ENCODE measurements at regions not wholly inside any gene's neighbourhood (a gene's known extent, or its start where the extent isn't known, plus 50 kb on each side); places are given as distances from the start of the nearest gene placed in this dataset.

- H3K27me3 ChIP-seq, result no peaks in the 10 kb centered on the region
- H3K4me1 ChIP-seq, result no peaks in the 10 kb centered on the region
- intact Hi-C loops (cut with DNase I; ENCODE audit: low total_unique reads), result no loop called here
- no peak overlapping the region for H3K27ac ChIP-seq
- DNase-seq, result no peak
- H3K36me3 ChIP-seq (ENCODE audit: low read depth, missing control alignments), result no peaks in the 10 kb centered on the region
- TF ChIP-seq, protein P1, sequence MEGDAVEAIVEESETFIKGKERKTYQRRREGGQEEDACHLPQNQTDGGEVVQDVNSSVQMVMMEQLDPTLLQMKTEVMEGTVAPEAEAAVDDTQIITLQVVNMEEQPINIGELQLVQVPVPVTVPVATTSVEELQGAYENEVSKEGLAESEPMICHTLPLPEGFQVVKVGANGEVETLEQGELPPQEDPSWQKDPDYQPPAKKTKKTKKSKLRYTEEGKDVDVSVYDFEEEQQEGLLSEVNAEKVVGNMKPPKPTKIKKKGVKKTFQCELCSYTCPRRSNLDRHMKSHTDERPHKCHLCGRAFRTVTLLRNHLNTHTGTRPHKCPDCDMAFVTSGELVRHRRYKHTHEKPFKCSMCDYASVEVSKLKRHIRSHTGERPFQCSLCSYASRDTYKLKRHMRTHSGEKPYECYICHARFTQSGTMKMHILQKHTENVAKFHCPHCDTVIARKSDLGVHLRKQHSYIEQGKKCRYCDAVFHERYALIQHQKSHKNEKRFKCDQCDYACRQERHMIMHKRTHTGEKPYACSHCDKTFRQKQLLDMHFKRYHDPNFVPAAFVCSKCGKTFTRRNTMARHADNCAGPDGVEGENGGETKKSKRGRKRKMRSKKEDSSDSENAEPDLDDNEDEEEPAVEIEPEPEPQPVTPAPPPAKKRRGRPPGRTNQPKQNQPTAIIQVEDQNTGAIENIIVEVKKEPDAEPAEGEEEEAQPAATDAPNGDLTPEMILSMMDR (IDR thresholded peaks at IDR 0.05), result no peak
- TF ChIP-seq POLR2A (IDR thresholded peaks at IDR 0.05), result no peak
- H3K9me3 ChIP-seq, result no peaks in the 10 kb centered on the region
- 71 to 89% methylated on average over 1 of the region's 1 CpG for WGBS, 2 donors
- H3K4me3 ChIP-seq, result no peak overlapping the region
Observed at GRCh38 chr9:79221084-79221483, 350.7 kb upstream of the TLE4 start.

DNA sequence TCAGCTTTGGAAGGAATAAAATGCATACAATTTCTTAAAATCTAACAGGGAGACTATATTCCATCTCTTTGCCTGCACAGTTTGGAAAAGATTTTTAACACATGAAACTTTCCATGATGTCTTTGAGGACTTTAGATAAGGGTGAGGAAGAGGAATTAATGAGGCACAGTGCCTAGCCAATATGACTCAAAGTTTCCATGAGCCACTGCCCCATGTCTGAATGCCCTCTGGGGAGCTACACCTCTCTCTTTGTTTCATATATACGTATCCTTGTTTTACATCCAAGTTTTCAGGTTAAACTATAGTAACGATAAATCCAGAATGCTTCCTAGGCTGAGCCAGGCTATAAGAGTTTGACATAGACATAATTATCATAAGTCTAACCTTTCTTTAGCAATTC is 349.3 kb upstream of the TLE4 start:
- no peak for DNase-seq
- H3K4me3 ChIP-seq, result no peak overlapping the region
- WGBS, 2 donors, result 97% methylated on average over 2 of the region's 2 CpGs

DNA sequence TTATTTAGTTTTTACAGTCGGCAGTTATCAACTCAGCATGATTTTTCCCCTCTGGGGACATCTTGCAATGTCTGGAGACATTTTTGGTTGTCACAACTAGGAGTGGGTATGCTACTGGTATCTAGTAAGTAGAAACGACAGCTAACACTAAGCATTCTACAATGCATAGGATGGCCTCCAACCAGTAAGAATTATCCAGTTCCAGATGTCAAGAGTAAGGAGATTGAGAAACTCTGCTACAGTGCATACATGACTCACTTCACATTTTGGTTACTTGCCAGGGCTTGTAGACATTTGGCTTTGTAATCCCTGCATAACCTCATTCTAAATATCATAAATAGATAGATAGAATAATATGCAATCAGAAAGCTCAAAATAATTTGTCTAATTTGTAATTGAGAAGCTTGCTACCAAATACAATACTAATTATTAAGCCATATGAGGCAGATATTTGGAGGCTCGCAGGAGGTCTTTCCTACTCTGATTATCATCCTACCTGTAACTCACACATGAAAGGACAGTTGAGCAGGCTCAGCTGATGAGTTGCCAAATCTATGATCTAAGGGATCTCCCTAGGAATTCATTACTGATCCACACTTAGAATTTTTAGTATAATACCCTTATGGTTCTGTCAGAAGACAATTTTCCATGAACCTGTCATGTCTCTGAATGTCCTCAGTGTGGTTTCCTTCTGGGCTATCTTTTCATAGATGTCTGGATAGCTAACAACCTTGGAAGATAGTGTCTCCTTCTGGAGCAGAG is 346.9 kb upstream of the TLE4 start:
- intact Hi-C loops (cut with DNase I; ENCODE audit: low total_unique reads), result no loop called here
- 83 to 91% methylated on average over 3 of the region's 3 CpGs for WGBS, 2 donors
- Histone ChIP-seq H3K9me3 (no peaks in the 10 kb centered on the region), H3K27me3 (no peaks in the 10 kb centered on the region), H3K36me3 (ENCODE audit: low read depth, missing control alignments) (no peaks in the 10 kb centered on the region), H3K27ac (no peak overlapping the region), H3K4me3 (no peak overlapping the region), H3K4me1 (no peaks in the 10 kb centered on the region)
- no peak for TF ChIP-seq POLR2A (IDR thresholded peaks at IDR 0.05)
- TF ChIP-seq, protein P1 (IDR thresholded peaks at IDR 0.05), result no peak
- no peak for DNase-seq

More for the DNA sequence above, 349.3 kb upstream of the TLE4 start:
- Histone ChIP-seq H3K36me3 (ENCODE audit: low read depth, missing control alignments) (no peaks in the 10 kb centered on the region), H3K27me3 (no peaks in the 10 kb centered on the region), H3K27ac (no peak overlapping the region), H3K9me3 (no peaks in the 10 kb centered on the region), H3K4me1 (no peaks in the 10 kb centered on the region)
- intact Hi-C loops (cut with DNase I; ENCODE audit: low total_unique reads), result no loop called here
- TF ChIP-seq, protein P1 (IDR thresholded peaks at IDR 0.05), result no peak
- no peak for TF ChIP-seq POLR2A (IDR thresholded peaks at IDR 0.05)

GRCh38 chr9:79233542-79233941 is 338.2 kb upstream of the TLE4 start:
- H3K9me3 ChIP-seq, result no peaks in the 10 kb centered on the region
- no peak overlapping the region for H3K27ac ChIP-seq
- no peaks in the 10 kb centered on the region for H3K36me3 ChIP-seq (ENCODE audit: low read depth, missing control alignments)
- peak overlapping the region; percentile 1 to 15 for H3K4me3 ChIP-seq
- no peaks in the 10 kb centered on the region for H3K27me3 ChIP-seq
- no peak for TF ChIP-seq POLR2A (IDR thresholded peaks at IDR 0.05)
- TF ChIP-seq, protein P1 (IDR thresholded peaks at IDR 0.05), result peak in 1 of 3 experiments; percentile 24
- peak; percentile 47 for DNase-seq
- intact Hi-C loops (cut with DNase I; ENCODE audit: low total_unique reads), result no loop called here
- 72 to 75% methylated on average over 2 of the region's 2 CpGs for WGBS, 2 donors
- H3K4me1 ChIP-seq, result no peaks in the 10 kb centered on the region

GRCh38 chr9:79236466-79236865 is 335.3 kb upstream of the TLE4 start:
- Histone ChIP-seq H3K4me3 (no peak overlapping the region), H3K4me1 (no peaks in the 10 kb centered on the region), H3K27ac (no peak overlapping the region), H3K36me3 (ENCODE audit: low read depth, missing control alignments) (no peaks in the 10 kb centered on the region), H3K9me3 (no peaks in the 10 kb centered on the region), H3K27me3 (no peaks in the 10 kb centered on the region)
- 79 to 85% methylated on average over 2 of the region's 2 CpGs for WGBS, 2 donors
- no peak for DNase-seq
- intact Hi-C loops (cut with DNase I; ENCODE audit: low total_unique reads), result no loop called here
- TF ChIP-seq POLR2A (IDR thresholded peaks at IDR 0.05), result no peak
- TF ChIP-seq, protein P1 (IDR thresholded peaks at IDR 0.05), result no peak

Measured in testis (tissue), 2 donors.